ENCODE measurements at regions not wholly inside any gene's neighbourhood (a gene's known extent, or its start where the extent isn't known, plus 50 kb on each side); places are given as distances from the start of the nearest gene placed in this dataset.
"Not testable (repeated sequence)": the region's sequence is repeated elsewhere in the genome, so short reads cannot be mapped to it uniquely, and the experiment has no call there.

GRCh38 chr4:31467781-31468180 is 747.6 kb downstream of the PCDH7 start:
- no peak for DNase-seq (ENCODE audit: extremely low read depth in 1 of 11, low read depth in 9 of 11, low spot score in 4 of 11)

- DNase-seq (ENCODE audit: extremely low read depth in 1 of 11, low read depth in 9 of 11, low spot score in 4 of 11): no peak
Observed at GRCh38 chr4:31474221-31474620, 754.1 kb downstream of the PCDH7 start.

DNA sequence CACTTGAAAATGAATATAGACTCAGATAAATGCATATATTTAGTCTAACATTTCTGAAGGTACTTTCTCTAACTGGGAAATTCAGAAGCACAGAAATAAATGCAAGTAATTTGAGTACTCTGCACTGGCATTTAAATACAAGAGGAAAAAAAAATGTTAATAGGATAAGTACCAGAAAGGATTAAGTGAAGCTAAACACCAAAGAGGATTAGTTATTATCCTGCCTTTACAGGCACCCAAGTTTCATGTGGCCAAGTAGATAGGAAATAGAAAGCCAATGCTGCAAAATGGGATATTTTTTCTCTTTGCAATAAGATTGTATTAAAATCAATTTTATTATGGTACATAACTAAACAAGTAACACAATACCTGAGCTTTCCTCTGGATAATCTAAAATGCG is 762.5 kb downstream of the PCDH7 start:
- DNase-seq (ENCODE audit: extremely low read depth in 1 of 11, low read depth in 9 of 11, low spot score in 4 of 11): no peak

DNA sequence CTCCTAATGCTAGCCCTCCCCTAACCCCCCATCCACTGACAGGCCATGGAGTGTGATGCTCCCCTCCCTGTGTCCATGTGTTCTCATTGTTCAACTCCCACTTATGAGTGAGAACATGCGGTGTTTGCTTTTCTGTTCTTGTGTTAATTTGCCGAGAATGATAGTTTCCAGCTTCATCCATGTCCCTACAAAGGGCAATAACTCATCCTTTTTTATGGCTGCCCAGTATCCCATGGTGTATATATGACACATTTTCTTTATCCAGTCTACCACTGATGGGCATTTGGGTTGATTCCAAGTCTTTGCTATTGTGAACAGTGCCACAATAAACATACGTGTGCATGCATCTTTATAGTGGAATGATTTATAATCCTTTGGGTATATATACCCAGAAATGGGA is 779.0 kb downstream of the PCDH7 start:
- not testable (repeated sequence) for DNase-seq (ENCODE audit: extremely low read depth in 1 of 11, low read depth in 9 of 11, low spot score in 4 of 11)

DNA sequence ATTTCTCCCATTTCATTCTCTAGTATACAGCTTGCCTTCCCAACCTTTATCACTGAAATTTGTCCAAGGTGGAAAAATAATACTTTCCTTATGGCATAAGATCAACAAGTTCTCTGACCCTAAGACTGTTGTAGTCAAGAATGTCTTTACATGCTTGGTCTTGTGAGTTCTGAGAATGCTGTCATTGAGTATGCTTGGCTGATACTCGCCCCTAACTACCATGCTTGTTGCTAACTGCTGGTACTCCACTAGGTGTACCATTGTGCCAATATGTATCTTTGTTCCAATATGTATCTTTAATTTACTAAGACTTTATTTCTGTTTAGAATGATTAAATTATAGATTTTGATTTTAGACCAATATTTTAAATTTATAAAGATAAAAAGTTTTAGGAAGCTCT is 796.4 kb downstream of the PCDH7 start:
- DNase-seq (ENCODE audit: extremely low read depth in 1 of 11, low read depth in 9 of 11, low spot score in 4 of 11): no peak

DNA sequence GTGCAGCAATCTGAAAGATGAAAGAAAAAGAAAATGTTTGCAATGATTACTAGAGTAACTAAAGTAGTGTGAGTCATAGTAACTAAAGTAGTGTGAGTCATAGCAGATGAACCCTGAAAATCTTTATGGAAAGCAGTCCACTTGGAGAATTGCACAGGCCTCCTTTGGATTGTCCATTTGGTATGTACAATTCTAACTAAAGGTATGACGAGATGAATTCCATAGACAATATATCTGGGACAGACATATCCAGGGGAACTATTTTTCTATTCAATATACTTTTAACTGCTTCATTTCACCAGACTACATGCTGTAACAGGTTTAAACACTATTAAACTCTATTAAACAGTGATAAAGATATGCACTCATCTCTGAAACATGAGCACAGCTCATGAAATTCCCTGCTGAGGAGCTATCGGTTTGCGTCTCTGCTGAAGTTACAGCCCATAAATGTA is 798.7 kb downstream of the PCDH7 start:
- DNase-seq (ENCODE audit: extremely low read depth in 1 of 11, low read depth in 9 of 11, low spot score in 4 of 11): no peak

GRCh38 chr4:31530555-31530954 is 810.4 kb downstream of the PCDH7 start:
- no peak for DNase-seq (ENCODE audit: extremely low read depth in 1 of 11, low read depth in 9 of 11, low spot score in 4 of 11)

GRCh38 chr4:31538877-31539276 is 818.7 kb downstream of the PCDH7 start:
- DNase-seq (ENCODE audit: extremely low read depth in 1 of 11, low read depth in 9 of 11, low spot score in 4 of 11): no peak

- no peak for DNase-seq (ENCODE audit: extremely low read depth in 1 of 11, low read depth in 9 of 11, low spot score in 4 of 11)
Observed at GRCh38 chr4:31539284-31540069, 819.3 kb downstream of the PCDH7 start.

GRCh38 chr4:31545330-31545729 is 825.2 kb downstream of the PCDH7 start:
- DNase-seq (ENCODE audit: extremely low read depth in 1 of 11, low read depth in 9 of 11, low spot score in 4 of 11): no peak

GRCh38 chr4:31545755-31546154 is 825.6 kb downstream of the PCDH7 start:
- DNase-seq (ENCODE audit: extremely low read depth in 1 of 11, low read depth in 9 of 11, low spot score in 4 of 11): no peak

GRCh38 chr4:31548021-31548420 is 827.9 kb downstream of the PCDH7 start:
- DNase-seq (ENCODE audit: extremely low read depth in 1 of 11, low read depth in 9 of 11, low spot score in 4 of 11): peak in 10 of 11 donors; percentile 8 to 25 (median 12)

GRCh38 chr4:31548823-31549222 is 828.7 kb downstream of the PCDH7 start:
- no peak for DNase-seq (ENCODE audit: extremely low read depth in 1 of 11, low read depth in 9 of 11, low spot score in 4 of 11)

DNA sequence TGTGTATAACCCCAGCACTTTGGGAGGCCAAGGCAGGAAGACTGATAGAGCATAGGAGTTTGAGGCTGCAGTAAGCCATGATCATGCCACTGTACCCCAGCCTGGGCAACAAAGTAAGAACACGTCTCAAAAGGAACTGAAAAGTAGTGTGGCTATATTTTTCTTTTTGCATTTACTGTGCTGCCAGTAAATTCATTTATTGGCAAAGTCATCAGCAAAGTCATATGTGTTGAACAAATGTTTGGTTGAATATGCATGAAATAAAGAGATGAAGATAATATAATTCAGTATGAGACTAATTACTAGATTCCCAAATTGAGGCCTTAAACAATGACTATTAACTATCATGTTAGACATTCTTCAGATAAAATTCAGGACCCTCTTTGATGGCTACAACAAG is 829.1 kb downstream of the PCDH7 start:
- no peak for DNase-seq (ENCODE audit: extremely low read depth in 1 of 11, low read depth in 9 of 11, low spot score in 4 of 11)

GRCh38 chr4:31557437-31557836 is 837.3 kb downstream of the PCDH7 start:
- DNase-seq (ENCODE audit: extremely low read depth in 1 of 11, low read depth in 9 of 11, low spot score in 4 of 11): no peak

GRCh38 chr4:31573554-31573953 is 853.4 kb downstream of the PCDH7 start:
- DNase-seq (ENCODE audit: extremely low read depth in 1 of 11, low read depth in 9 of 11, low spot score in 4 of 11): no peak

DNA sequence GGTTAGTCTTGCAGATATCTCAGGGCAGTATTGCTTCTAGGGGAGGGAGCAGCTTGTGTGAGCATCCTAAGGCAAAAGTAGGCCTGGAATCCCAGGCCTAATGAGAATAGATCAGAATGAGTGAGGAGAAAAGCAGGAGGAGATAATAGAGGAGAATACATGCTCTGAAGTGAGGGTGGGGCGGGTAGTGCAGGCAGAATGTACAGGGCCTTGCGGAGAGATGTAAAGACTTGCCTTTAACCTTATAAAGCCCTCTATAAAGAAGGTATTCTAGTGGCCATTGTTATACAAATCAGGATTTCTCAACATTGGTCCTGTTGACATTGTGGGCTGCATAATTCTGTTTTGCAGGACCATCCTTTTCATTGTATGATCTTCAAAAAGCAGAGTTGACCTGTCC is 855.3 kb downstream of the PCDH7 start:
- no peak for DNase-seq (ENCODE audit: extremely low read depth in 1 of 11, low read depth in 9 of 11, low spot score in 4 of 11)

- no peak for DNase-seq (ENCODE audit: extremely low read depth in 1 of 11, low read depth in 9 of 11, low spot score in 4 of 11)
Observed at GRCh38 chr4:31580843-31581242, 860.7 kb downstream of the PCDH7 start.

DNA sequence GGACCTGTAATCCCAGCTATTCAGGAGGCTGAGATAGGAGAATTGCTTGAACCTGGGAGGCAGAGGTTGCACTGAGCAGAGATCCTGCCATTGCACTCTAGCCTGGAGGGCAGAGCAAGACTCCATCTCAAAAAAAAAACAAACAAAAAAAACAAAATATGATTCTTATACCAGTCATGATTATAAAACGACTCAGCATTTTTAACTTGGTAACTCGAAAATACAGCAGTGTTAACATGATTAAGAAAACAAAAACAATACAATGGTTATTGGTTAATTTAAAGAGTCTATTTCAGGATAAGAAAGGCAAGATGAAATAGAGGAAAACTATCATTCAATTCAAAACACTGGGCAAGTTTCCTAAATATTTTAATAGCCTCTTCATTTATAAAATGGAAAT is 865.3 kb downstream of the PCDH7 start:
- no peak for DNase-seq (ENCODE audit: extremely low read depth in 1 of 11, low read depth in 9 of 11, low spot score in 4 of 11)

DNA sequence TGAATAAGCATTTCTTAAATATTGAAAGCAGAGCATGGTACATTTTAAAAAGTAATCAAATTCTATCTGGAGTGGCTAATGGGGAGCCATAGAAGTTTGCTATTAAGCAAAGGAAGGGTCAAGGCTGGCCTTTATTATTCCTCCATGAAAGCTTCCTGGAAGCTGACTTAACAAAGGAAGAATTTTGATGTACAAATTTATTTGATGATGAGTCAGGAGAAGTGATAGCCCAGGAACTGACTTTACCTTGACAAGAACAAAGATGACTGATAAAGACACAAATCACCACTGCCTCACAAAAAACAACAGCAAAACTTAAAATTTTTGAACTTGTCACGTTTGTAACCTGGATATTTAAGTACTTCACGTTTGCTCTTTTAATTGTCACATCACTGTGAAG is 872.1 kb downstream of the PCDH7 start:
- DNase-seq (ENCODE audit: extremely low read depth in 1 of 11, low read depth in 9 of 11, low spot score in 4 of 11): no peak

DNA sequence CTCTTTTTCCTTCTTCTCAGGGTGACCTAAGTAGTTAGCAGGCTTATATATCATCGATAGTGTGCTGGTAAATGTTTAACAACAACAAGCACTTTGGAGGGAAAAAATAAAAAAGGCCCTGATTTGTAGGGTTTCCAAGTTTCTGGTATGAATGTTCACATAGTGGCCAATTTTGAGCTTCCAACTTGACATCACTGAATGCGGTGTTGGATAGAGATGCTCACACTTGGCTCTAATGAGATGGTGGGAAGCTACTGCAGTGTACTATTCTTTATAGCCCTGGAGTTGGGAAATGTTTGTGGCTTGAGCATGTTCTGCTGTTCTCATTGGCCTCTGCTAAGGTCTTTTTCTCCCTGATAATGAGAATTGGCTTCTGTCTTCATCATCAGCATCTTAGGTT is 875.3 kb downstream of the PCDH7 start:
- no peak for DNase-seq (ENCODE audit: extremely low read depth in 1 of 11, low read depth in 9 of 11, low spot score in 4 of 11)
